Right lobe of liver (tissue), 4 donors: ENCODE measurements at regions not wholly inside any gene's neighbourhood (a gene's known extent, or its start where the extent isn't known, plus 50 kb on each side); places are given as distances from the start of the nearest gene placed in this dataset.

ENCODE experiments used
- POLR2A ChIP-seq: fragments of 450-650 bp; IDR thresholded peaks from one replicate; pipeline ENCODE4 v1.6.1; 2017; ENCODE audit warnings: antibody characterized with exemption, mild to moderate bottlenecking
- TF ChIP-seq, protein P1 (sequence below), 4 donors: fragments of 200-600 bp in 3 of 4; fragments of 450-650 bp in 1 of 4; IDR thresholded peaks; one replicate each; pipeline versions ENCODE4 v1.5.1 to v1.8.0; 2016 to 2022; ENCODE audit warnings: antibody characterized with exemption in 4 of 4, mild to moderate bottlenecking in 2 of 4
- donor health status: DM: no; HTN: no; CAD: no.
- donor health status: DM: no; HTN: no; CAD: no.
- donor health status: DM: no; HTN: yes; CAD: no.

DNA sequence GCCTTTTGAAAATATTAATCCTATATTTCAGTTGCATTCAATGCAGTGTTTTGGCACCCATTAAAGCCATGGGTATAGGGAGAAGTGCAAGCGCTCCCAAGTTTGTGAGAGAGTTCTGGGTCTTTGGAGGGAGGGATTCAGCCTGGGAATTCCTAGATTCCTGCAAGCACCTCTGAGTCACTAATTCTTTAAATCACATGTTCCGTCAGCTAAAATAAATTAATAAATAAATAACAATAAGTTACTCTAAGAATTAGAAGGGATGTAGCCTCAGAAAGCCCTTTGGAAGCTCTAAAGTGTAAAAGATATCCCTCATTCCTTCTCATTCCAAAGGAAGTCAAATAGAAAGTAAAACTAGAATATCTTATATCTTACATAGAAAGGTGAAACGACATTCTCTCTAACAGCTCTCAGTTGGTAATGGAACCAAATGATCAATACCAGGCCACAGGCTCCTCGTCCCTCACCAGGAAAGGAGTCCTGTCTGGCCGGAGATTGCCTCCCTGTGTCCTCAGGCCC lies 222.4 kb upstream of the RBBP8 start:
- TF ChIP-seq POLR2A: no peak
- TF ChIP-seq, protein P1, sequence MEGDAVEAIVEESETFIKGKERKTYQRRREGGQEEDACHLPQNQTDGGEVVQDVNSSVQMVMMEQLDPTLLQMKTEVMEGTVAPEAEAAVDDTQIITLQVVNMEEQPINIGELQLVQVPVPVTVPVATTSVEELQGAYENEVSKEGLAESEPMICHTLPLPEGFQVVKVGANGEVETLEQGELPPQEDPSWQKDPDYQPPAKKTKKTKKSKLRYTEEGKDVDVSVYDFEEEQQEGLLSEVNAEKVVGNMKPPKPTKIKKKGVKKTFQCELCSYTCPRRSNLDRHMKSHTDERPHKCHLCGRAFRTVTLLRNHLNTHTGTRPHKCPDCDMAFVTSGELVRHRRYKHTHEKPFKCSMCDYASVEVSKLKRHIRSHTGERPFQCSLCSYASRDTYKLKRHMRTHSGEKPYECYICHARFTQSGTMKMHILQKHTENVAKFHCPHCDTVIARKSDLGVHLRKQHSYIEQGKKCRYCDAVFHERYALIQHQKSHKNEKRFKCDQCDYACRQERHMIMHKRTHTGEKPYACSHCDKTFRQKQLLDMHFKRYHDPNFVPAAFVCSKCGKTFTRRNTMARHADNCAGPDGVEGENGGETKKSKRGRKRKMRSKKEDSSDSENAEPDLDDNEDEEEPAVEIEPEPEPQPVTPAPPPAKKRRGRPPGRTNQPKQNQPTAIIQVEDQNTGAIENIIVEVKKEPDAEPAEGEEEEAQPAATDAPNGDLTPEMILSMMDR (IDR thresholded peaks at IDR 0.05): no peak
